ENCODE measurements at regions not wholly inside any gene's neighbourhood (a gene's known extent, or its start where the extent isn't known, plus 50 kb on each side); places are given as distances from the start of the nearest gene placed in this dataset.

DNA sequence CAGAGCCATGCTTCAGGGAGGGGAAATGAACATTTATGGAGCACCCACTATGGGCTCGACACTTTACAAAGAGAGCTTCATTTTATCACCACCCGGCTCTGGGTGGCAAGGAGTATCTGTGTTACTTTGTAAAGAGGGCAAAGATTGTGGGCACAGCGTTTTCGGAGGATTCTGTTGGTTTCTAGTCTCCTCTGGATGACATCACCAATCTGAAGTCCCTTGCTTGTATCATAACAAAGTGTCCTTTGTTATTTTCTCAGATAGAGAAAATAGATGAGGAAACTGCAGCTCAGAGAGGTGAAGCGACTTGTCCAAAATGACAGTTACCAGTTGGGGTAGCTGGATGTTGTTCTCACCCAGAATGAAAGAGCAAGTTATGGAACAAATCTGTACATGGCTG is 162.8 kb downstream of the GLI2 start:
- TF ChIP-seq SPI1 (IDR thresholded peaks at IDR 0.05; ENCODE audit: low read depth, low read length) = no peak
- no peak for TF ChIP-seq POLR2A (IDR thresholded peaks at IDR 0.05; ENCODE audit: low read depth, low read length)
- no peak for TF ChIP-seq POLR2AphosphoS5 (IDR thresholded peaks at IDR 0.05; ENCODE audit: low read depth, low read length)
- no peak for TF ChIP-seq POU2F2 (IDR thresholded peaks at IDR 0.05; ENCODE audit: low read depth, low read length)
- no peak for TF ChIP-seq TAF1 (IDR thresholded peaks at IDR 0.05; ENCODE audit: low read depth, low read length)
- no peak for TF ChIP-seq PAX5 (IDR thresholded peaks at IDR 0.05; ENCODE audit: insufficient read depth, low read length, severe bottlenecking)
- DNase-seq (ENCODE audit: insufficient read length, low spot score) = no peak
- no peak for FAIRE-seq

DNA sequence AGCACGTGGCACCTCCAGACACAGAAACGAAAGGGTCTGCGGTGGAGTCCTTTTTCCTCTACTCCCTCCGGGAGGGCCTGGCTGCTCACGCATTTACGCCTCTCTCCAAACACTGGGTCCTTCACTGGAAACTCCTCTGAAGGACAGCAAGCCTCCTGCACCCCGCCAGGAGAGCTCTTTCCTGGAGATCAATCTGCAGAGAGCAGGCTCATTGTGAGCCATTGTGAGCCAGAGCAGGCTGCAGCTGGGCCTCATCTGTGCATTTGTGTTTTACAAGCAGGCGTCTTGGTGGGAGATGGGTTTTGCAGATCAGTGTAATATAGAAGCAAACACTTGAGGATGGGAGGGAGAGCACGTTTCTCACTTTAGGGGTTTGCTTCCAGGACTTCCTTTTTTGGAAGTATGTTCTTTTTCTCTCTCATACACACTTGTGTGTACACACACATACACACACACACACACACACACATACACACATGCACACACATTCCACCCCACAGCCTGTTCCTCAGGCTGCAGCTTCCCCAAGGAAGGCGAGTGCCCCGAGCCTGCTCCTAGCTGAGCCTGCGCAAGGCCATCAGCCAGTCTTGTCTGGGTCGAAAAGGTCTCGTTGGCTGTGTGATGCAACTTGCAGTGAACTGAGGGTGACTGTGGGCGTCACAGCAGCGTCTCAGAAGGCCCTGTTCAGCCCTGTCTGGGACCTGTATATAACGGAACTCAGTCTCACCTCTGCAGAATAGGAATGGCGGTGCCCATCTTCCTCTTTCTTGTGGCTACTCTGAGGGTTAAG is 163.5 kb downstream of the GLI2 start:
- no peak for TF ChIP-seq POLR2A (IDR thresholded peaks at IDR 0.05; ENCODE audit: low read depth, low read length)
- TF ChIP-seq SPI1 (IDR thresholded peaks at IDR 0.05; ENCODE audit: low read depth, low read length) = no peak
- no peak for TF ChIP-seq PAX5 (IDR thresholded peaks at IDR 0.05; ENCODE audit: insufficient read depth, low read length, severe bottlenecking)
- TF ChIP-seq POLR2AphosphoS5 (IDR thresholded peaks at IDR 0.05; ENCODE audit: low read depth, low read length) = no peak
- TF ChIP-seq POU2F2 (IDR thresholded peaks at IDR 0.05; ENCODE audit: low read depth, low read length) = no peak
- no peak for TF ChIP-seq TAF1 (IDR thresholded peaks at IDR 0.05; ENCODE audit: low read depth, low read length)
- DNase-seq (ENCODE audit: insufficient read length, low spot score) = no peak
- FAIRE-seq = no peak

DNA sequence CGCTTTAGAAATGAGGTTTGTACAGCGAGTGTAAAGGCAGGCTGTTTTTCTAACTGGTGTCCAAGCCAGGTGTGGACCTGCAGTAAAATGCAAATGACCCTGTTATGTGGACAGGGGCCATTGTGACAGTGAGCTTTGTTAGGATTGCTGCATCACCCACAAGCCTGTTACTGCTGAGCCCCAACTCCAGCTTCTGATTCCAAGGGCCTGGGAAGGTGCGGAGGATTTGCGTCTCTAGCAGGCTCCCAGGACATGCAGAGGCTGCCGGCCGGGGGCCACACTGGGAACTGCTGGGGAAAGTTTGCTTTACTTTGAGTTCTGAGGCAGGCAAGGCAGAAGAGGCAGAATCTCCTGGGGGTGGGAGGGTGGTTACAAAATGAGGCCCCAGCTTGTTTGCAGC is 164.1 kb downstream of the GLI2 start:
- DNase-seq (ENCODE audit: insufficient read length, low spot score) (no peak), FAIRE-seq (no peak)
- TF ChIP-seq SPI1 (IDR thresholded peaks at IDR 0.05; ENCODE audit: low read depth, low read length) (no peak), POLR2AphosphoS5 (IDR thresholded peaks at IDR 0.05; ENCODE audit: low read depth, low read length) (no peak), POU2F2 (IDR thresholded peaks at IDR 0.05; ENCODE audit: low read depth, low read length) (no peak), TAF1 (IDR thresholded peaks at IDR 0.05; ENCODE audit: low read depth, low read length) (no peak), POLR2A (IDR thresholded peaks at IDR 0.05; ENCODE audit: low read depth, low read length) (no peak), PAX5 (IDR thresholded peaks at IDR 0.05; ENCODE audit: insufficient read depth, low read length, severe bottlenecking) (no peak)

DNA sequence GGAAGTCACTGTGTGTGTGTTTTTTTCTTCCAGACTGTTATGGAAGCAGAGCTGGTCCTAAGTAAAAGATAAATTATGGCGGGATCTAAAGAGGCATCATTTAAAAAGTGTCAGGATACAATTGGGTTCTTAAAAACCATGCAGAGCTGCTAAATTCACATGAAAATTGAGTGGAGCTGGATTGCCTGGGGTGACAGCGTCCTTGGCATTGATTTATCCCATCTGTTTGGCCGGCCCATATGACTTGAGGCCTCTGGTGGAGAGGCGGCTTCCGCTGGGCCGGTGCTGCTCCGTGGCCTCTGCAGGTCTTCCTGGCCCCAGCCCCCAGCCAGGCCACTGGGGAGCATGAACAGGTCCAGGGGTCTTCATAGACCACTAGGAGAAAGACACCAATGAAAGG is 165.5 kb downstream of the GLI2 start:
- TF ChIP-seq PAX5 (IDR thresholded peaks at IDR 0.05; ENCODE audit: insufficient read depth, low read length, severe bottlenecking) (no peak), POLR2A (IDR thresholded peaks at IDR 0.05; ENCODE audit: low read depth, low read length) (no peak), POU2F2 (IDR thresholded peaks at IDR 0.05; ENCODE audit: low read depth, low read length) (no peak), TAF1 (IDR thresholded peaks at IDR 0.05; ENCODE audit: low read depth, low read length) (no peak), SPI1 (IDR thresholded peaks at IDR 0.05; ENCODE audit: low read depth, low read length) (no peak), POLR2AphosphoS5 (IDR thresholded peaks at IDR 0.05; ENCODE audit: low read depth, low read length) (no peak)
- no peak for DNase-seq (ENCODE audit: insufficient read length, low spot score)
- FAIRE-seq = no peak

DNA sequence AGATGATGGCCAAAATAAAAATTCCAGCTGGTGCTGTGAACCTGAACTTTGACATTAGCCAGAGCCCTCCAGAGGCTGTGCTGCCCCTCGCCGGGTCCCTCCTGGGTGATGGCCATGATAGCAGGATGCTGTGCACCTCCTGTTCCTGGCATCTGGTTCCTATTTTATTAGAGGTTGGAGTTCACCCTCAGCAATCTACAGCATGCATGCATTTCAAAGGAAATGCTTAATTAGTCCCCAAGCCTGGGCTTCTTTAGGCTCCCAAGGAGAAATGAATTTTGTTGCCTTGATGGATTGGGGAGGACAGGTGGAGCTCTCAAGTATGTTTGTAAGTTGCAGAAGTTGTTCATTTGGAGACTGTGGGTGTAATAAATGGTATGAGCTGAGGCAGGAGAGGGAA is 166.9 kb downstream of the GLI2 start:
- TF ChIP-seq POLR2AphosphoS5 (IDR thresholded peaks at IDR 0.05; ENCODE audit: low read depth, low read length) (no peak), PAX5 (IDR thresholded peaks at IDR 0.05; ENCODE audit: insufficient read depth, low read length, severe bottlenecking) (no peak), SPI1 (IDR thresholded peaks at IDR 0.05; ENCODE audit: low read depth, low read length) (no peak), POU2F2 (IDR thresholded peaks at IDR 0.05; ENCODE audit: low read depth, low read length) (no peak), TAF1 (IDR thresholded peaks at IDR 0.05; ENCODE audit: low read depth, low read length) (no peak), POLR2A (IDR thresholded peaks at IDR 0.05; ENCODE audit: low read depth, low read length) (no peak)
- FAIRE-seq = no peak

DNA sequence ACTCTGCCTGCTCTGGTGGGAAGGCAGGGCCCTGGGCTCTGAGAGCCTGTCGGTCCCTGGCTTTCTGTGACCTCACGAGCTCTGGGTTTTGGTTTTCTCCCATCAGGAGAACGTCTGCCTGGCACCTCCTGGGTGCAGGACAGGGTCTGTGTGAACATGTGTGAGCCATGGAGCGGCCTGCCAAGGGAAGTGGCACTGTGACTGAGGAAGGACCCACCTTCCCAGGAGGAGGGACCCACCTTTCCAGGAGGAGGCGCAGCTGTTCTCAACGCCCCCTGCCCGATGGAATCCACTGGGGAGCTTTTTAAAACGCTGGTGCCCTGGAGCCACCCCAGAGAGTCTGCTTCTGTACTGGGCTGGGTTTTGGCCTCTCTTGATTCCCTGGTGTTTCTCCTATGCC is 168.7 kb downstream of the GLI2 start:
- no peak for DNase-seq (ENCODE audit: insufficient read length, low spot score)
- TF ChIP-seq SPI1 (IDR thresholded peaks at IDR 0.05; ENCODE audit: low read depth, low read length) (no peak), POU2F2 (IDR thresholded peaks at IDR 0.05; ENCODE audit: low read depth, low read length) (no peak), TAF1 (IDR thresholded peaks at IDR 0.05; ENCODE audit: low read depth, low read length) (no peak), POLR2A (IDR thresholded peaks at IDR 0.05; ENCODE audit: low read depth, low read length) (no peak), PAX5 (IDR thresholded peaks at IDR 0.05; ENCODE audit: insufficient read depth, low read length, severe bottlenecking) (no peak), POLR2AphosphoS5 (IDR thresholded peaks at IDR 0.05; ENCODE audit: low read depth, low read length) (no peak)
- FAIRE-seq = no peak

More for the DNA sequence above, 166.9 kb downstream of the GLI2 start:
- no peak for DNase-seq (ENCODE audit: insufficient read length, low spot score)

- no peak for DNase-seq (ENCODE audit: insufficient read length, low spot score)
- TF ChIP-seq TAF1 (IDR thresholded peaks at IDR 0.05; ENCODE audit: low read depth, low read length) (no peak), PAX5 (IDR thresholded peaks at IDR 0.05; ENCODE audit: insufficient read depth, low read length, severe bottlenecking) (no peak), POLR2AphosphoS5 (IDR thresholded peaks at IDR 0.05; ENCODE audit: low read depth, low read length) (no peak), POU2F2 (IDR thresholded peaks at IDR 0.05; ENCODE audit: low read depth, low read length) (no peak), SPI1 (IDR thresholded peaks at IDR 0.05; ENCODE audit: low read depth, low read length) (no peak), POLR2A (IDR thresholded peaks at IDR 0.05; ENCODE audit: low read depth, low read length) (no peak)
- FAIRE-seq = no peak
Observed at GRCh38 chr2:120904830-120905234, 169.2 kb downstream of the GLI2 start.

DNA sequence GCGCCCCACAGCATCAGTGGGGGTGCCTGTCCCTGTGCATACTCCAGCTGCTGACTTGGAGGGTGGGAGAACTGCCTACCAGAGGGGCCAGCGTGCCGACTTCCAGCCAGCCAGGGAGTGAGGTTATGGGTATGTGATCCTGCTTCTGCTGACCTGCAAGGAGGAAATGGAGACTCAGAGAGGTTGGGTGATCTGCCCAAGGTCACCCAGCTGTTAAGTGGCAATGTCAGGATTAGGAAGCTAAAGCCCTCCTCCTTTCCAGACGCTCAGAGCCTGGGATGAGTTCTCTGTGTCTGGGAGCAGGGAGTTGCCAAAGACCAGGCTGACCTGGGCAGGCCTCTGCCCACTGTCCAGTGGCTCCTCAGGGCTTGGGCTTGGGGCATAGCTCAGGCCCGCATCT is 169.6 kb downstream of the GLI2 start:
- TF ChIP-seq PAX5 (IDR thresholded peaks at IDR 0.05; ENCODE audit: insufficient read depth, low read length, severe bottlenecking) = no peak
- TF ChIP-seq TAF1 (IDR thresholded peaks at IDR 0.05; ENCODE audit: low read depth, low read length) = no peak
- no peak for TF ChIP-seq POLR2AphosphoS5 (IDR thresholded peaks at IDR 0.05; ENCODE audit: low read depth, low read length)
- no peak for TF ChIP-seq POU2F2 (IDR thresholded peaks at IDR 0.05; ENCODE audit: low read depth, low read length)
- TF ChIP-seq POLR2A (IDR thresholded peaks at IDR 0.05; ENCODE audit: low read depth, low read length) = no peak
- TF ChIP-seq SPI1 (IDR thresholded peaks at IDR 0.05; ENCODE audit: low read depth, low read length) = no peak
- FAIRE-seq (no peak), DNase-seq (ENCODE audit: insufficient read length, low spot score) (no peak)

- TF ChIP-seq PAX5 (IDR thresholded peaks at IDR 0.05; ENCODE audit: insufficient read depth, low read length, severe bottlenecking) (no peak), POU2F2 (IDR thresholded peaks at IDR 0.05; ENCODE audit: low read depth, low read length) (no peak), POLR2AphosphoS5 (IDR thresholded peaks at IDR 0.05; ENCODE audit: low read depth, low read length) (no peak), SPI1 (IDR thresholded peaks at IDR 0.05; ENCODE audit: low read depth, low read length) (no peak), TAF1 (IDR thresholded peaks at IDR 0.05; ENCODE audit: low read depth, low read length) (no peak), POLR2A (IDR thresholded peaks at IDR 0.05; ENCODE audit: low read depth, low read length) (no peak)
- FAIRE-seq (no peak), DNase-seq (ENCODE audit: insufficient read length, low spot score) (no peak)
Observed at GRCh38 chr2:120905824-120906571, 170.3 kb downstream of the GLI2 start.
